NCI-H510A treated with DMSO at 0.1 percent for 48 hours (cell line): ENCODE measurements at regions not wholly inside any gene's neighbourhood (a gene's known extent, or its start where the extent isn't known, plus 50 kb on each side); places are given as distances from the start of the nearest gene placed in this dataset.

Experiments used
- DNase-seq: peaks from one replicate; lab custom pipeline; 2025; lab: John Stamatoyannopoulos, UW

DNA sequence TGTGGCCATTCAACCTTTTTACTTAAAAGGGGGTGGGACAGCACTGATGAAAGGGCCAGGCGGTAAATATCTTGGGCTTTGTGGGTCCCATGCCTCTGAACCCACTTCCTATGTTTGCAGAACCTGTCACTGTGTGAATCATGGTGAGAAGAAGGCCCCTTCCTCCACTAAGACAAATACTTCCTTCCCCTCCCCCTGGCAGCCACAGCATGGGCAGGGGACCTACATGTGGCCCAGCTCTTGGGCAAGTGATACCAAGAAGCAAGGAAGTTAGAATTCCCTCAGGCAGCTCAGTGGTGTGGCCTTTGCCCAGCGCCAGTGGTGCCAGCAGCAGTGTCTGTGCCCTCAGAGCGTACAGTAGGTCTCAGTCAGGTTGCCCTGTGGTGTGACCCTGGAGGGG lies 168.6 kb downstream of the TRIM33 start:
- DNase-seq: no peak

DNA sequence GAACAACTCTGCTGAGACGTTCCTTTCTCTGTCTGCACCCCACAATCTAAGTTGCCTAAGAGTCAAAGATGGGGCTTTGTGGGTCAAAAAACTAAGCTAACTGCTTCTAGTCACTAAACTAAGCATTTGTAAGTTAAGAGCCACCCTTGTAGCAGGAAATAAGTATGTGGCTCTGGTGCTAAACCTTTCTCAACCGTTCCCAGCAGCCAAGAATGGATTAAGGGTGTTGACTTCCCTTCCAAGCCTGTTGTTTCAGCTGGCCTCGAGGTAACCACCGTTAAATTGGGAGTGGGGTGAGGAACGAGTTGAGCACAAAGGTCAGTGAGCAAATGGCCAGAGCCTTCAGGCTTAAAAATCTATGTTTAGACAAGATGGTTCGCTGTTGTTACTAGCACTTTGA lies 169.1 kb downstream of the TRIM33 start:
- DNase-seq: no peak

DNA sequence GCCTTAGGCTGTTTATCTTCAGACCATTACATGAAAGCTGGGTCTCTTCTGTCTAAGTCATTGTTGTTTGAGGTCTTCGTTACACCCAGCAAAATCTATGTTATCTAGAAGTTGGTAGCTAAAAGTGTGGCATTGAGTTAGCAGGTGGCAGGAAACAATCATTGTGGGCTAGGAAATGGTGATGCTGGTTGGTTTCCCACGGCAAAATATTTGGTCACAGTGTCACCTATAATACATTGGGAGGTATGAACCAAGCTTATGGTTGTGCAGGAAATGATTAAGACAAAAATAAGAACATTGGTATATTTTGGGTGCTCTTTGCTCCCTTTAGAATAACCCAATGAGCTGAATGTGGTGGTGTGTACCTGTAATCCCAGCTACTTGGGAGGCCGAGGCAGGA lies 169.7 kb downstream of the TRIM33 start:
- DNase-seq: no peak

DNA sequence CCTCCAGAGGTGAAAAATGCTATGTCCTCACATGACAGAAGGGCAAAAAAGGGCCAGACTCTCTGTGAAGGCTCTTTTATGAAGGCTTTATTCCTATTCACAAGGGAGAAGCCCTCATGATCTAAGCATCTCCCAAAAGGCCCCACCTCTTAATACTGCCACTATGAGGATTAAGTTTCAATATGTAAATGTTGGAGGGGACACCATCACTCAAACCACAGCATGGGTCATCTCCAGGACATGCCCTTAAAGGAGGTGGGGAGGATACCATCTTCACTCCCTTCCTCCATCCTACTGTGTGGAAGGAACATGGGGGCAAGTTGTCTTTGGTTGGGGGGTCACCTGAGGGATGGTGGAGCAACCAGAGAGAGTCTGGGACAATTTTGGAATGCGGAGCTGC lies 170.1 kb downstream of the TRIM33 start:
- no peak for DNase-seq

DNA sequence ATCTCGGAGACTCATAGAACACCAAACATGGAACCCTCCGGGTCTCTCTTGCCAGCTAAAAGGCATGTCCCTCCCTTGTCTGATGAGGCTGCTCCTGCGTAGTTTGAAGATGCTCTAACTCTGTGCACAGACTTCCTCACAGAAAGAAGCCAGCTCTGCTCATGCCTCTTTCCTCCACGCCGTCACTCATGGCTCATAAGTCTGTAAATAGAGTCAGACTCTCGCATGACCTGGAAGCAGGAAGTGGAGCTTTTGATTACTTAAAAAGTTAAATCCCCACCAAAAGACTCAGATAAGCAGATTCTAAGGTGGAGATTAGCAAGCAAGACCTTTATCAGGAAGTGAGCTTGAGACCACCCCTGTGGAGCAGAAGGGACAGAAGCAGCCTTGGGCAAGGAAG lies 171.6 kb downstream of the TRIM33 start:
- no peak for DNase-seq

DNA sequence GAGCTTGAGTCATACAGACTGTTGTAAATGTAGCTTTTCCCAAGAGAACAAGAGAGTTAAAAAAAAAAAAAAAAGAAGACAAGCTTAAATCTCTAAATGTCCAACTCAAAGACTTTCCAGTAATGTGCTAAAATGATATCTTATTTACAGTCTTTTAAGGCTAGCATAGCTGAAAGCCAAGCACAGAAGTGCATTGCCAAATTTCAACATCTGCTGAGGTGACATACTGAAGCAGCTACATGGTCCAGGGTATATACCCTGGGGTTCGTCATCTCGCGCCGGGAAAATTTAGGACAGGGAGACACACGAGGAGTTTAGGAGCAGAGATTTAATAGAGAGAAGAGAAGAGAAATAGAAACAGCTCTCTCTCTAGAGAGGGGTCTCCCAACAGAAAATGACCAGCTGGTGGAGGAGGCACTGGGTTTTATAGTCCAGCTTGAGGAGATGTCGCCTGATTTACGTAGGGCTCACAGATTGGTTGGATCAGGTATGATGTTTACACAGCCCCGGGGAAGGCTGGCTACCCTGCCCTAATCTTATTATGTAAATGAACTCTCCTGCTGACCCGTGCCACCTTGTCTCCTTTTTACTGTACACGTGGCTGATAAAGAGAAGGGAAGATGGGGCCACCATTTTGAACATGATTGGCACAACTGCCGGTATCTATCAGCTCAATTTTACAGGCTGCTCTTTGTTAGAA lies 172.7 kb downstream of the TRIM33 start:
- DNase-seq: no peak

DNA sequence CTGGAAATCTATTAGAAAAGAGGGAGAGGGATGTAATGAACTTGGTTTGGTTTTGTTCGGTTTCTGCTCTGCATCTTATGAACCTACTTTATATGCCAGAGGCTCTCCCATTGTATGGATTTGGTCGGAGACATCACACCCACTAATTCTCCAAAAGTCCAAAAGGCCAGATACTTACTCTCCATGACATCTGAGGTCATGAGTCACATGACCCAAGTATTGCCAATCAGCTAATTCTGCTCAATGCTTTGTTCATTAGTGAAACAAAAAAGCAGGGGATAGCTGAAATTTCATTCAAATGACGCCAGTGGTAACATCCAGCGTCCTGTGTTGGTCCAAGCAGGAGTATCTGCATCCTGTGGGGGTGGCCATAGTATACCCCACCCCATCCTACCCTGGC lies 173.6 kb downstream of the TRIM33 start:
- DNase-seq: no peak

DNA sequence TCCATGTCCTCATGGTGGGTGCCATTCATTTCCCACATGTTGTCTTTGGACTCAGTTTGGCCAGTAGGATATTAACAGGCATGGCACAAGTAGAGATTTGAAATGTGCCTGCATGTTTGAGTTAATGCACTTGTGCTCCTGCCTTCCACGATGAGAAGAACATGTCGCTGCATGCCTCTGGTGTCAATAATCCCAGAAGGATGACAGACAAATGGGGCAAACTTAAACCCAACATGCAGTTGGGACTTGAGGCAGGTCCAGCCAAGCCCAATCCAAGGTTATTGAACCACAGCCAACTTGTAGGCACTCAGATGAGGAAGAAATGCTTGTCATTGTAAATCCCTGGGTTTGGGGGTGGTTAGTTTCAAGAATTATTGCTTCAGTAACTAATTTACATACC lies 174.6 kb downstream of the TRIM33 start:
- DNase-seq: no peak

DNA sequence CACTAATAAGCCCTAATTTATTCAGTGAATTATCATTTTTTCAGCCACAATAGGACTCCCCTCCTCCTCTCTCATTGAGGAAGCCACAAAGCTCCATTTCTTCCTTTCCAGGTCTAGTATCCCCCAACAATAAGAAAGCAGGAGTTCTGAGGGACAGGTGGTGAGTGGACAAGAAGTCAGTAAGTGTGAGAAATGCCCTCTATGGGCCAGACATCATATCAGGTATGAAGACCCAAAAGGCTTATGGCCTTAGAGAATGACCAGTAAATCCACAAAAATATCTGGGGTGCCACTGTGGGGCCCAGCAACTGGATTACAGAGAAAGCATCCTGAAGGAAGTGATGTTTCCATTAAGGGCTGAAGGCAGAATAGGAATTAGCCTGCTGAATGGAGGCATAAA lies 175.7 kb downstream of the TRIM33 start:
- DNase-seq: no peak

DNA sequence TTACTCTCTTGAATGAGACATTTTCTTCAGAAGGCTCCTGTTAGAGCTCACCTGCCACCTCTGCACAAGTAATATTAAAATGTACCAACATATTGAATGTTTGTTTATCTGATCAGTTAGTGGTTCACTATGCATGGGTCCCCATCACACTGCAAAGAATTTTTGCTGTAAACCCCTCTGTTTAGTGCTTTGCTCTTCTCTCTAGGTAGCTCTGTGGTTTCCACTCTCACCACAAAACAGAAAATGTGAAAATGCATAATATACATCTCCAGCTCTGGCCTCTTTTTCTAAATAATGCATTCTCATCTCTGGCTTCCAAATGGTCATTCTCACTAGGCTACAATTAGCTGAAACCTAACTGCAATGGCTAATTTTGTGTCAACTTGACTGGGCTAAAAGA lies 176.7 kb downstream of the TRIM33 start:
- DNase-seq: no peak

DNA sequence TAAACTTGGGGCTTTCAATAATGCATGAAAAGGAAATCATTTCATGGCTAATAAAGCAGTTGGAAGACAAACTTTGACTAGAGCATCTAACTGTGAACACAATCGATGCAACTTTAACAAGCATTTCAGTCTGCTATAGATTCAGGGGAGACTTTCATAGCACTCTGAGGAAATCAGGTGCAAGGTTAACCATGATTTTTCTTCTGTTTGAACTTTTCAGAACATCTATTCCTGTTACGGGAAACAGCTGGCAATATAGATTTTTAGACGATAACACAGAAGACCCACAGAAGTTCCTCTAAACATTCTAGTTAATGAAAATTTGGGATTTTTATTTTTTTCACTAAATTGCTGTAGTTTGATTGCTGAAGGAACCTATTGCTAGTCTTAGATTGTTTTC lies 177.3 kb downstream of the TRIM33 start:
- no peak for DNase-seq

DNA sequence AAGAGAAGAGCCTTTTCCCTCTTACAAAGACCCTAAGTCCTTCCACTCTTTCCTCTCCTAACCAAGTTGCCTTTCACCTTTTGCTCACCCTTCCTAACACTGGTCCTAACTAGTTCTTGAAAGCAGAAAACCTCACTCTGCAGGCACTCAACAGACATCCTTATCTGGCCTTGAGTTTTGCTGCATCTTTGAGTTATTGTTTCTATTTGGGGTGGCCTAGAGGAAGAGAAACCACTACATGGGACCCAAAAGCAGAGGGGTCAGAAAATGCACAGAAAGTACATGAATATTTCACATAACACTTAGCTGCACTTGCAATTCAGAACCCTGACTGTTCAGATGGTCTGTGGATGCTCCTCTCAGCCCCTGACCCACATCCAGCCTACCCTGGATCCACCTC lies 178.3 kb upstream of the SYT6 start:
- no peak for DNase-seq

DNA sequence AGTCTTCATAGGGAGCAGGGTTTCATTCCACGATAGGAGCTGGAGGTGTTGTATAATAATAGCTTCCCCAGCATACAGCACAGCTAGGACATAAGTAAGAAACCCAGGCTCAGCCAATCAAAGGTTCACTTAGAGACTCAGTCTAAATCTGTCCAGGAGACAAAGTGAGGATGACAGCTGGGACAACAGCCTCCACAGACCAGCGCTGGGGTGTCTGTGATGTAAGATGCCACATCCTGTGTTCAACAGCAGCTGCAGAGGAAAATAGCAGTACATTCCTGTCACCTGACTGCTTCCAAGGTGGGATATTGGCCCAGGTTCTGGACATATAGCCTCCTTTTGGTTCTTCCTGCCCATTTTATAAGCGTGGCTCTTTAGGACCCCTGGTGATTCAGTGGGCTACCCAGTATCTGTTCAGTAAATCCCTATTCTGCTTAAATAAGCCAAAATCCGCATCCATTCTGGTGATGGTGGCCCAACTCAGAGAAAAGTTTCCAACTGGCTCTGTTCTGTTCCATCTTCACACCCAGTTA lies 176.8 kb upstream of the SYT6 start:
- peak; percentile 4 for DNase-seq

DNA sequence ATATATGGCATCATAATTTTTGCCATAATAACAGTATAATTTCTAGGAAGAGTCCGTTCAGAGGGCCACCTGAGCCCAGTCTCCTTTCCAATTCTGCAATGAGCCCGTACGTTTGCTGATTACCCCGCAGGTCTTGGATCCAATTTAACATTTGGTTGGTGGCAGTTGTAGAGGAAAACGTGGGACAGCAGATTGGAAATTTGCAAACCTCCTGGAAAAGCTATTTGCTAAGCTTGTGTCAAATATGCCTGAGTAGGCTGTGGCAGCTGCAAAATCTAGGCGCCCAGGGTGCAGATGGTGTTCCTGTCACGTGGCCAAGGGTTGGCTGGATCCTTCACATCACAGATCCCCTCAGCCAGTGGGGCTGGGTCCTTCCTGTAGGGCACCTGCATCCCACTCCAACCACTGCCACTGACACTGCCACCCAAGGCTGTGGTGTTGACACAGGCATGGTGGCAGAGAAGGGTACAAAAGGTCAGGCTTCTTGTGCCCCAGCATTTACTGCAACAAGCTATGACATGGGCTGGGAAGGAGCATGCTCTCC lies 174.8 kb upstream of the SYT6 start:
- no peak for DNase-seq

DNA sequence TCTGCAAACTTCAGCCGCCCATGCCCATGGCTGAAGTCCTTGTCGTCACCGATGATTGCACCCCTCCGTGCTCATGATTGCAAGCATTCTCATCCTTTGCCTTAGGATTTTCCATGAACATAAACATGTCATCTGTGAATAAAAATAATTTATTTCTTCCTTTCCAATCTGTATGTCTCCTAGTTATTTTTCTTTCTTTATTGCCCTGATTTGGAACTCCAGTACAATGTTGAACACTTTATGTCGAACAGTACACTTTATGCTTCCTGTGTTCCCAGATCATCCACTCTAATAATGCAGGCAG lies 170.9 kb upstream of the SYT6 start:
- no peak for DNase-seq

DNA sequence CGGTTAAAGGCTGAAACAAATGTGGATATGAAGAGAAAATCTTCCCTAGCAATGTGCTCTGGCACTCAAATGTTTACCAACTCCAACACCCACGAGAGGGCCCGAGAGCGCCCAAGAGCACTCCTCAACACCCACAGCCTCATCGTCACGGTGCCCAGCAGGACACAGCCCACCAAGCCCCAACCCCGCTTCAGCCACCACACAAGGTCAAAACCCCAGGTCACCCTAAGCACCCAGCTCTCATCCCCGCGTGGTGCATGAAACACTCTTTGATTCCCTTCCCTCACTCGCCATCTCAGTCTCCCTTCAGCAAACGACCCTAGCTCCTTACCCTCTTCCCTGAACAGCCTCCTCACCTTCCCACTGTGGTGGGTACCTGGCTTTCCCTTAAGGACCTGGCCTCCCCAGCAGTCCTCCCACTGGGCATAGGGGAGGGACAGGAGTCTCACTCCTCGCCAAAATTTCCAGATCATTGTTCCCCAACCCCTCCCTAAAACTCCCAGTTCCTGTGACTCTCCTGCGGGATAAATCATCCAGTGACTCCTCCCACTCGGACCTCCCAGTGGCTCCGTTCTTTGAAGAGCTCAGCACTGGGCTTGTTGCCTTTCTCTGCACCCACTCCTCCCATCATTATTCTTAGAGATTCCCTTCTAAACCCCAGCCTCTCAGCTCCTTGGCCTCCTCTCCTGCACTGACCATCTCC lies 170.4 kb upstream of the SYT6 start:
- no peak for DNase-seq

DNA sequence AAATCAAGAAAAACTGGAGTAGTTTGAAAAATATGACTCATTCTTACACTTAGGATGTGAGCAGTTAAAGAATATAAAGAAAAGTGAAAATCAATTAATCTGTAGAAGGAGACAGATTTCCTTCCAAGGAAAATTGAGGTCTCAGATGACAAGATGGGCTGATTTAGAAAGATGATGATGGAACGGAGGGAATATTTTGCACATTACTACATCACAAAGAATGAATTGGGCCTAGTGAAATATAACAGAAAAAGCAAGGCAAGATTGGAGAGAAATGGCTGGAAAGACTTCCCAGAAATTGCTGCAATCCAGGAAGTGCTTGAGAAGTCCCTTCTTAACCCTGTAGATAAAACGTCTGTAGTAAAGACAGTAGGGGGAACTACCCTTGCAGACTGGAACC lies 169.1 kb upstream of the SYT6 start:
- DNase-seq: no peak

DNA sequence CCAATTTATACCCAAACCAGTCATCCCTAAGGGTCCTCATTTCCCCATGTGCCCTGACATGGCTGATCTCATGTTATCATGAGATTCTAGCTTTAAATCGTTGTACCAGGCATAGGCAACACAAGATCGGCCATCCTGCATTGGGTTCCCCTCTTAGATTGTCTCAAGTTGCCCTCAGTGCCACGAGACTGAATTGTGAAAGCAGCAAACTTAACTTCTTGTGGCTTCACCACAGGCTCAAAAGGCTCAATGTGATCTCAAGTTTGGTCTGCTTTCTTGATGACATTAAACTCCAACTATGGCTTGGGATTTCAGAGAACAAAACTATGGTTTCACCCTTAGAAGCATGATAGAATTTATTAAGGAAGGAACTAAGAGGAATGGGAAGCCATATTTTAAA lies 168.5 kb upstream of the SYT6 start:
- no peak for DNase-seq

DNA sequence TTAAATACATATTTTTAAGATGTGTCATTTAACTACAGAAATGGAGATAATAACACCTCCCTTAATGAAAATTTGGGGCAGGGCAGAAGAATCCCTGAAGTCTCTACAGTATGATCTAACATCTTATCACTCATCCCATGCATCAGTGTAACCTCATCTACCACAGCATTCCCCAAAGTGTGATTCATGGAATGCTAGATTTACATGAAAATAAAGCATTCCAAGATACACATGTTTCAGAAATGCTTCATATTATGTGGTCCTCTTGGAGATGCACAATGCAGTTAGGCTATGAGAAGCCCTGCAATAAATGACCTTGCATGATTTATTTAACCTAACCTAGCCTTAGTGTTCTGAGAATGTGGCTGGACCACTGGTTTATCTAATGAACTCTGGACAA lies 166.9 kb upstream of the SYT6 start:
- DNase-seq: no peak

DNA sequence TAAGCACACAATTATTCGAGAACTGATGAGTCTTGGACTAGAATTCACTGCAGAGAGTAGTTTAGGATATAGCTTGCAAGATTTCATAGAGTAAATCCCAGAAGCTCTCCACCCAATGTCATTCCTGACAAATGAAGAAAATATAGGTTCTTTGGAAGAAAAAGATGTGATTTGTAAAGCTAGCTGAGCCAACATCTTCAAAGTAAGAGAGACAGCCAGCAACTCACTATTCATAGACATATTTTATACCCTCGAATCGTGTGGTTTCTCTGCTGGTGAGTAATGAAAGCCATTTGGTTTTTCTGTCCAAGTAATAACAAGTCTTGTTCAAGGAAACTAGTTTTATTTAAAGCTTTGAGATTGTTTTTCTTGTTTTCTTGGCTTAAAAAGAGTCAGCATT lies 165.7 kb upstream of the SYT6 start:
- no peak for DNase-seq

DNA sequence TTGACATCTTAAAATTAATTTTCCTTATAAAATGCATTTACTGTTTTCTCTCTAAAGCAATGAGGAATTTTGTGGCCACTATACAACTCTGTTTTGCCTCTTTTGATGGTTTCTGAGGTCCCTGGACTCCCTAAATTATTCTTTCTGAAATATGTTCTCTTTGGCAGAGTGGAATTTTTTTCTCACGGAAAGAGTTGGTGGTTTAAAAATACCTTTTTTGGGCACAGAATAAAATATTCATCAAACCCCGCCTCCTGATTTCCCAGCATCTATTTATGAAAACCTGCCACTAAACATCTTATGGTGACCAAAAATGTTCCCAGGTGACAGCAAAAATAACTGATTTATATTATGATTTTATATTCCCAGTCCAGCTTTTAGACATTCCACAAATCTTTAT lies 165.3 kb upstream of the SYT6 start:
- DNase-seq: no peak

DNA sequence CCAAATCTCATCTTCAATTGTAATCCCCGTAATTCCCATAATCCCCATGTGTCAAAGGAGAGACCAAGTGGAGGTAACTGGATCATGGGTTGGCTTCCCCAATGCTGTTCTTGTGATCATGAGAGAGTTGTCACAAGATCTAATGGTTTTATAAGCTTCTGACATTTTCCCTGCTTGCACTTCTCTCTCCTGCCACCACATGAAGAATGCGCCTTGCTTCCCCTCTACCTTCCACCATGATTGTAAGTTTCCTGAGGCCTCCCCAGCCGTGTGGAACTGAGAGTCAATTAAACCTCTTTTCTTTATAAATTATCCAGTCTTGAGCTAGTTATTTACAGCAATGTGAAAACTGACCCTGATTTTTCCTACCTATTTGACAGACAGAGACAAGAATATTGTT lies 162.5 kb upstream of the SYT6 start:
- no peak for DNase-seq

DNA sequence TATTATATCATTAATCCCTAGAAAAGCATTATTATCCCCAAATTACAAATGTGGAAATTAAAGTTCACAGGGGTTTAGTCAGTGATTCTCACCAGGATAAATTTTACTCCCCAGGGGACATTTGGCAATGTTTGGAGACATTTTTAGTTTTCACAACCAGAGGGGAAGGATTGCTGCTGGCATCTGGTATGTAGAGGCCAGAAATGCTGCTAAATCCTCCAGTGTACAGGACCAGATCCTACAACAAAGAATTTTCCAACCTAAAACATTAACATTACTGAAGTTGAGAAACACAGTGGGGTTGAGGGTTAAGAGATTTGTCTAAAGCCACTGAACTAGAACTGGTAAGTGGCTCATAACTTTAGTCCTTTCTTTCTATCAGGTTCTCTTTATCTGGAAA lies 162.0 kb upstream of the SYT6 start:
- DNase-seq: no peak

DNA sequence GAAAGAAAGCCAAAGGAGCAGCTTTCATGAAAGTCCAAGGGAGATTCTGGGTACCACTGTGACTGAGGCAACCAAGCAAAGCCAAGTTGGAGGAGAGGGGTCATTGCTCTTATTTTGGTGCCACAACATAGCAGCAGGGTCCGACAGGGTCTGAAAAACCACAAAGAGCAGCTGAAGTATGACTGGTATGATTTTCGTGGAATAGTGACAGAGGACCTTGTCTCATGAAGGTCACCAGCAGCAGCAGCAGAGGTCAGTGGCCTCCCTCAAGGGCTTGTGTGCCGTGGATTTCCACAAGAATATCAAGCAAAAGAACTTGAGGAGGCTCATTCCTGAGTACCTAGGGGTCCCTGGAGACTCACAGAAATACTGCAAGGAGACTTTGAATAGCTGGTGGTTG lies 160.9 kb upstream of the SYT6 start:
- no peak for DNase-seq
